Keratinocyte (primary cell): ENCODE measurements at regions not wholly inside any gene's neighbourhood (a gene's known extent, or its start where the extent isn't known, plus 50 kb on each side); places are given as distances from the start of the nearest gene placed in this dataset.

ENCODE experiments used
- DNase-seq: peaks from one replicate; pipeline ENCODE4 v3.0.0-alpha.2; 2011; ENCODE audit warnings: low read depth, missing footprints, low spot score
- FAIRE-seq: peaks from 2 replicates; lab custom pipeline; 2011; peaks lifted over from hg19 to GRCh38; lab: Jason Lieb, UNC
- H2AFZ ChIP-seq: 2 replicates; pipeline ENCODE4 v1.6.0; 2012; ENCODE audit warnings: low read length, control low read depth, inconsistent platforms; ENCODE audit not compliant: control insufficient read depth
- H3K27ac ChIP-seq: 2 replicates; pipeline ENCODE4 v1.5.1; 2011; ENCODE audit warnings: low read length; ENCODE audit not compliant: control insufficient read depth, insufficient read depth
- H3K27me3 ChIP-seq: 3 replicates; pipeline ENCODE4 v1.6.0; 2011; ENCODE audit warnings: low read length; ENCODE audit not compliant: control insufficient read depth, insufficient read depth; ENCODE audit errors: extremely low read depth
- H3K36me3 ChIP-seq, 2 experiments: 2 replicates in 1 of 2; 3 replicates in 1 of 2; pipeline ENCODE4 v1.5.1; 2011; ENCODE audit warnings: low read length in 2 of 2, mild to moderate bottlenecking in 1 of 2; ENCODE audit not compliant: control insufficient read depth in 2 of 2, insufficient read depth in 2 of 2; ENCODE audit errors: extremely low read depth in 1 of 2
- H3K4me1 ChIP-seq: 3 replicates; pipeline ENCODE4 v1.5.1; 2011; ENCODE audit warnings: low read length; ENCODE audit not compliant: control insufficient read depth, insufficient read depth; ENCODE audit errors: extremely low read depth
- H3K4me2 ChIP-seq: 3 replicates; pipeline ENCODE4 v1.6.0; 2011; ENCODE audit warnings: low read depth, low read length; ENCODE audit not compliant: control insufficient read depth, insufficient read depth; ENCODE audit errors: extremely low read depth
- H3K4me3 ChIP-seq, 3 experiments: fragments of 200-600 bp in 1 of 3; sonication (generic) in 1 of 3; 2 replicates in 2 of 3; 3 replicates in 1 of 3; pipeline ENCODE4 v1.5.1; 2011 to 2016; ENCODE audit warnings: low read length in 3 of 3, mild to moderate bottlenecking in 3 of 3, control low read depth in 2 of 3, inconsistent platforms in 1 of 3, low read depth in 1 of 3, mixed read lengths in 1 of 3, mixed run types in 1 of 3, moderate library complexity in 1 of 3; ENCODE audit not compliant: control insufficient read depth in 2 of 3, insufficient read depth in 2 of 3; ENCODE audit errors: extremely low read depth in 1 of 3
- H3K79me2 ChIP-seq: 2 replicates; pipeline ENCODE4 v1.6.0; 2012; ENCODE audit warnings: low read length; ENCODE audit not compliant: control insufficient read depth, insufficient read depth
- H3K9ac ChIP-seq: 3 replicates; pipeline ENCODE4 v1.6.0; 2011; ENCODE audit warnings: low read length; ENCODE audit not compliant: control insufficient read depth, insufficient read depth; ENCODE audit errors: extremely low read depth
- H3K9me1 ChIP-seq: 3 replicates; pipeline ENCODE4 v1.6.0; 2011; ENCODE audit warnings: low read length; ENCODE audit not compliant: control insufficient read depth, insufficient read depth; ENCODE audit errors: extremely low read depth
- H3K9me3 ChIP-seq: 2 replicates; pipeline ENCODE4 v1.5.1; 2012; ENCODE audit warnings: low read depth, low read length; ENCODE audit not compliant: control insufficient read depth
- H4K20me1 ChIP-seq: 3 replicates; pipeline ENCODE4 v1.6.0; 2011; ENCODE audit warnings: low read length; ENCODE audit not compliant: control insufficient read depth, insufficient read depth; ENCODE audit errors: extremely low read depth
- CTCF ChIP-seq, 3 experiments: IDR thresholded peaks in 1 of 3; conservative IDR thresholded peaks in 1 of 3; optimal IDR thresholded peaks in 1 of 3; 2 replicates in 2 of 3; 3 replicates in 1 of 3; pipeline versions ENCODE3 to v1.5.1; 2011; ENCODE audit warnings: low read length in 3 of 3, mild to moderate bottlenecking in 3 of 3, moderate library complexity in 2 of 3, control low read depth in 1 of 3, inconsistent platforms in 1 of 3; ENCODE audit not compliant: insufficient read depth in 2 of 3; ENCODE audit errors: extremely low read depth in 1 of 3
- EZH2 ChIP-seq: IDR thresholded peaks from one replicate; pipeline ENCODE4 v1.6.1; 2012; ENCODE audit warnings: inconsistent platforms, mild to moderate bottlenecking, low read length, moderate library complexity
- dilution Hi-C: fragments of 300-500 bp; cut with MboI; formaldehyde crosslinking; loops from one replicate; pipeline ENCODE4 v1.7.0; 2020; ENCODE audit warnings: low sequenced_read_pairs; ENCODE audit not compliant: extremely low pct_ligation_motif_present

- H2AFZ ChIP-seq, result no peak overlapping the region
- dilution Hi-C loops, result no loop called here
- H3K9me3 ChIP-seq, result no peaks in the 10 kb centered on the region
- FAIRE-seq (no peak), DNase-seq (no peak)
- H4K20me1 ChIP-seq, result no peaks in the 10 kb centered on the region
- no peak overlapping the region for H3K9ac ChIP-seq
- H3K4me2 ChIP-seq, result no peak overlapping the region
- TF ChIP-seq EZH2 (no peak), CTCF (optimal IDR thresholded peaks at IDR 0.05 in 1 of 3, IDR thresholded peaks at IDR 0.05 in 1 of 3, conservative IDR thresholded peaks at IDR 0.05 in 1 of 3; ENCODE audit: extremely low read depth in 1 of 3, insufficient read depth in 2 of 3, low read length in 3 of 3) (no peak)
- no peaks in the 10 kb centered on the region for H3K79me2 ChIP-seq
- no peak overlapping the region for H3K4me3 ChIP-seq
- no peaks in the 10 kb centered on the region for H3K4me1 ChIP-seq
- H3K27ac ChIP-seq, result no peak overlapping the region
- H3K36me3 ChIP-seq, result no peaks in the 10 kb centered on the region
- H3K27me3 ChIP-seq, result no peaks in the 10 kb centered on the region
- no peaks in the 10 kb centered on the region for H3K9me1 ChIP-seq
These were observed 50.6 kb upstream of the FER start for GRCh38 chr5:108696951-108697715.

GRCh38 chr5:108696407-108696806 is 51.3 kb upstream of the FER start:
- no peak for DNase-seq
- Histone ChIP-seq H3K36me3 (no peaks in the 10 kb centered on the region), H3K27me3 (no peaks in the 10 kb centered on the region), H3K4me1 (no peaks in the 10 kb centered on the region), H3K9me1 (no peaks in the 10 kb centered on the region), H3K9me3 (no peaks in the 10 kb centered on the region), H3K27ac (no peak overlapping the region), H3K4me3 (no peak overlapping the region), H4K20me1 (no peaks in the 10 kb centered on the region), H3K9ac (no peak overlapping the region), H3K79me2 (no peaks in the 10 kb centered on the region), H2AFZ (no peak overlapping the region), H3K4me2 (no peak overlapping the region)
- TF ChIP-seq CTCF (optimal IDR thresholded peaks at IDR 0.05 in 1 of 3, IDR thresholded peaks at IDR 0.05 in 1 of 3, conservative IDR thresholded peaks at IDR 0.05 in 1 of 3; ENCODE audit: extremely low read depth in 1 of 3, insufficient read depth in 2 of 3, low read length in 3 of 3) (no peak), EZH2 (no peak)
- FAIRE-seq, result no peak
- dilution Hi-C loops, result no loop called here
